ENCODE measurements at regions not wholly inside any gene's neighbourhood (a gene's known extent, or its start where the extent isn't known, plus 50 kb on each side); places are given as distances from the start of the nearest gene placed in this dataset.

DNA sequence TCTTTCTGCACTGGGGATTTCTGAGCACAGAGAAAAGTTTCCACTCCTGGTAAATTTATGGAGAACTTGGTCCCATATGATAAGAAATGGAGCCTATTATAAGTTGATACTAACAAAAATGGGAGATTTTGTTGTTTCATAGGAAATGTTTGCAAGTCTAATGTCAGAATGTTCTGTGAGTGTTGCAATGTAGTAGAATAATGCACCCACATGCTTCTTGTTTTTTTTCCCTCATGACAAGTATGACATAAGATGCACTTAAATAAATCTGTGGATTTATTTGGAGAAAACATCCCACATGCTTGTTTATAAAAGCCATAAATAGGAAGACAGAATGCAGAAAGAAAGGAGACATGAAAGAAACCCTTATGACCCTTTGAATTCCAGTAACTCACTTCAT lies 50.8 kb upstream of the KCNJ6 start:
- Mint-ChIP-seq H3K4me1 (ENCODE audit: low read depth) (no peaks in the 10 kb centered on the region), H3K27ac (no peak overlapping the region)
- no peak for ATAC-seq (replicated peaks in 1 of 2)

GRCh38 chr21:37968744-37969143 lies 52.5 kb upstream of the KCNJ6 start:
- no peaks in the 10 kb centered on the region for H3K9me3 Mint-ChIP-seq
- ATAC-seq (replicated peaks in 1 of 2) (no peak), DNase-seq (no peak)
- no peaks in the 10 kb centered on the region for H3K4me1 Mint-ChIP-seq (ENCODE audit: low read depth)
- H3K27ac Mint-ChIP-seq = no peak overlapping the region
- H3K27me3 Mint-ChIP-seq (ENCODE audit: low read depth) = peaks cover 2% of the 10 kb centered on the region
- no peak overlapping the region for H3K4me3 Mint-ChIP-seq
- no peaks in the 10 kb centered on the region for H3K36me3 Mint-ChIP-seq (ENCODE audit: insufficient read depth in 2 of 2)

More for the DNA sequence above, 50.8 kb upstream of the KCNJ6 start:
- no peak for DNase-seq
- H3K27me3 Mint-ChIP-seq (ENCODE audit: low read depth) = peaks cover 7% of the 10 kb centered on the region
- no peaks in the 10 kb centered on the region for H3K36me3 Mint-ChIP-seq (ENCODE audit: insufficient read depth in 2 of 2)
- no peaks in the 10 kb centered on the region for H3K9me3 Mint-ChIP-seq
- H3K4me3 Mint-ChIP-seq = no peak overlapping the region

GRCh38 chr21:37970548-37970947 lies 54.3 kb upstream of the KCNJ6 start:
- H3K27me3 Mint-ChIP-seq (ENCODE audit: low read depth) = peaks cover 7% of the 10 kb centered on the region
- H3K36me3 Mint-ChIP-seq (ENCODE audit: insufficient read depth in 2 of 2) = no peaks in the 10 kb centered on the region
- H3K4me1 Mint-ChIP-seq (ENCODE audit: low read depth) = no peaks in the 10 kb centered on the region
- ATAC-seq (replicated peaks in 1 of 2) (no peak), DNase-seq (no peak)
- H3K4me3 Mint-ChIP-seq = no peak overlapping the region
- H3K27ac Mint-ChIP-seq = no peak overlapping the region
- no peaks in the 10 kb centered on the region for H3K9me3 Mint-ChIP-seq

DNA sequence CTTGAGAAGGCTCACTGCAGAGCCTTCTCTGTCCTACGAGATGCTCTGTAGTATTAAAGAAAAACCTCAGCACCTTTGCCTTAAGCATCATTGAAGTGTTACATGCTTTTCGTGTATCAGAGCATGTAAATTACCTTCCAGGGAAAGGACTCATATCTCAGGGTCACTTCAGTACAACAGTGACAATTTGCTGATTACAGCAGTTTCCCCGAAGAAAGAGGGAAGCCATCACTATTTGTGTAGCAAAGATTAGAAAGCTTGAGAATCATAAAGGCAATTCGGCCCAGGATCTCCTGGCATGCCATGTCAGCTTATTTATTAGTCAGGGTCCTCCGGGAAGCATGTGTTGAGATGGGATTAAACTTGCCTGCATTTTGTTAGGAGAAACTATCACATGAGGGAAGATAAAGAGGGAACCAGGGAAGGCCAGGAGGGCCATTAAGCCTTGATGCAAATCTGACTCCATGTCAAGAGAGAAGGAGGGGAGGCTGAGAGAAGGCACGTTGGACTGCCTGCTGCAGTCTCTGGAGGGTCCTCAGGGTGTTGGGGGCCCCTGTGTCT lies 55.2 kb upstream of the KCNJ6 start:
- Mint-ChIP-seq H3K9me3 (no peaks in the 10 kb centered on the region), H3K27ac (no peak overlapping the region), H3K36me3 (ENCODE audit: insufficient read depth in 2 of 2) (no peaks in the 10 kb centered on the region), H3K27me3 (ENCODE audit: low read depth) (peaks cover 8% of the 10 kb centered on the region), H3K4me1 (ENCODE audit: low read depth) (no peaks in the 10 kb centered on the region), H3K4me3 (no peak overlapping the region)
- DNase-seq (no peak), ATAC-seq (replicated peaks in 1 of 2) (no peak)

GRCh38 chr21:37974081-37974480 lies 57.8 kb upstream of the KCNJ6 start:
- no peak for DNase-seq
- Mint-ChIP-seq H3K36me3 (ENCODE audit: insufficient read depth in 2 of 2) (no peaks in the 10 kb centered on the region), H3K4me3 (no peak overlapping the region), H3K9me3 (no peaks in the 10 kb centered on the region), H3K4me1 (ENCODE audit: low read depth) (no peaks in the 10 kb centered on the region), H3K27ac (no peak overlapping the region), H3K27me3 (ENCODE audit: low read depth) (peaks cover 8% of the 10 kb centered on the region)
- ATAC-seq (replicated peaks in 1 of 2) = no peak

DNA sequence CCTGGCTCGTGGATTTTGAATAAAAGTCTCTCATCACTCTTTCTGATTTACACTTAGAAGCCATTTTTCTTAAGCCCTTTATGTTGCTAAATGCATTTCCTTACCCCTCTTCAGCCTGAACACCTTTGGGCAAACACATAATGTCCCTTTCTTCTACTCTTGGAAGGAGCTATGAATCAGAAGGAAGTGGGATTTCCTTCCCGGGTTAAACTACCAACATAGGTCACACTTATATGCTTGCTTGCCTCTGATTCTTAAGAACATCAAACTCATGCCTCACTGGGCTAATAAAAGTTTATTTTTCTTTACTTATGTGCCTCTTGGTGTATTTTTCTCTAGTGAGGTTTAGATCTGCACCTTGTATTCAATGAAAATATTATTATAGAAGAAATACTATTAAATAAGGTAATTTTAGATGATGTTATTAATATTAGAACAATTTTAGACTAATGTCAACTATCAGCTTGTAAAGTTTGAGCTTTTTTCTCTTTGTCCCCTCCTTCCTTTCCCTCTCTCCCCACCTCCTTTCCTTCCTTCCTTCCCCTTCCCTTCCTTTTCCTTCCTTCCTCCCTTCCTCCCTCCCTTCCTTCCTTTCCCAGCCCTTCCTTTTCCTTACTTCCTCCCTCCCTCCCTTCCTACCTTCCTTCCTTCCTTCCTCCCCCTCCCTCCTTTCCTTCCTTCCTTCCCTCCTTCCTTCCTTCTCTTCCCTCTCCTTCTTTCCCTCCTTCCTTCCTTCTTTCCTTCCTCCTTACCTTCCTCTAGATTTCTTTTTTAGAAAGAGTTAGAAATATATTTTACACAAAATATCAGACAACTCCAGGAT lies 66.5 kb upstream of the KCNJ6 start:
- H3K9me3 Mint-ChIP-seq = no peaks in the 10 kb centered on the region
- H3K4me3 Mint-ChIP-seq = no peak overlapping the region
- H3K4me1 Mint-ChIP-seq (ENCODE audit: low read depth) = no peaks in the 10 kb centered on the region
- no peaks in the 10 kb centered on the region for H3K36me3 Mint-ChIP-seq (ENCODE audit: insufficient read depth in 2 of 2)
- peaks cover 20% of the 10 kb centered on the region for H3K27me3 Mint-ChIP-seq (ENCODE audit: low read depth)
- no peak overlapping the region for H3K27ac Mint-ChIP-seq
- DNase-seq (no peak), ATAC-seq (replicated peaks in 1 of 2) (no peak)

DNA sequence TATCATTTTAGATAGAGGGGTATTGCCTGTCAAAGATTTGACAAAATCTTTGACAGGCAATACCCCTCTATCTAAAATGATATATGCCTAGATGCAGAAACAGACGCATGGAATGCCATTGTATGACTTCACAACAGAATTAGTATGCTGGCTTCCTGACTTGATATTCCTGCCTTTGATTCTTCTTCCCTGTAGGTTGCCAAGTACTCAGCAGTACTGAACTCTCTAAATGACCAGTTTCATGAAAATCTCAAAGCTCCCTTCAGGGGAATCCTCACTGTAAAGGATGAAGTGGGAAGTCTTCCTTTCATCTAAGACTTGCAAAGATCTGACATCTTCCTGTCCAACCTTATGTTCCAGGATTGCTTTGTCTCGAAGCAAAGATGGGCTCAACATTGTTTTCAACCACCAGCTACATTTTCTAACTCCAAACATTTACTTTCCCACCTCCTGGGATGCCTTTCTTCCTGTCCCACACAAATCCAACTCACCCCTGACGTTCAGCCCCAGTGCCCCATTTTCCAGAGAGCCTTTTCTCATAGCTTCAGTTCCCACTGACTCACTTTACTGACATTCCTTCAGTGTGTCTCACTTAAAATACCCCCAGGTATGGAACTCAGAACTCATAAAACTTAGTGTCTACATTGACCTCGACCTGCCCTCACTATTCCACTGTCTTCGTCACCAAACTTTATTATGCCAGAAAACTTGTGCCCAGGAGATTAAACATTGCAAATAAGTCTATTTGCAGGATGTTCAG lies 67.3 kb upstream of the KCNJ6 start:
- DNase-seq (no peak), ATAC-seq (replicated peaks in 1 of 2) (no peak)
- Mint-ChIP-seq H3K27me3 (ENCODE audit: low read depth) (peaks cover 20% of the 10 kb centered on the region), H3K4me3 (no peak overlapping the region), H3K9me3 (no peaks in the 10 kb centered on the region), H3K4me1 (ENCODE audit: low read depth) (no peaks in the 10 kb centered on the region), H3K36me3 (ENCODE audit: insufficient read depth in 2 of 2) (no peaks in the 10 kb centered on the region), H3K27ac (no peak overlapping the region)

DNA sequence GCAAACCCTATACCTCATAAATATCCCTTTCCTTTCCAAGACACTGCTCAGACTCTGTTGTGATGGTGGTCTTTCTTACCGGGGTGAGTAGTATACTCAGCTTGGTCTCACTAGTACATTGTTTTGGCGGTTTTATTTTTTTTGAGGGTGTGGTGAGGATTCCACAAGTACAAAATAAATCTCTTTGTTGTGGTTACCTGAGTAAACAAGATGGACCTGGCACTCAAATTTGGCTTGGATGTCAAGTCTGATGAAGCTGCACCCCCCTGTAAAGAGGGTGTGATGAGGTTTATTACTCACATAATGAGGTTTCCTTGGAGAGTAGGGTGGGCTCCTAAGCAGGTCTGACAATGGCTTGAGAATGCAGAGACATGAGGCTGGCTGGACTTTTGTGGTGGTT lies 68.2 kb upstream of the KCNJ6 start:
- H3K9me3 Mint-ChIP-seq = no peaks in the 10 kb centered on the region
- peaks cover 20% of the 10 kb centered on the region for H3K27me3 Mint-ChIP-seq (ENCODE audit: low read depth)
- no peak for DNase-seq
- H3K36me3 Mint-ChIP-seq (ENCODE audit: insufficient read depth in 2 of 2) = no peaks in the 10 kb centered on the region
- ATAC-seq (replicated peaks in 1 of 2) = no peak
- H3K4me3 Mint-ChIP-seq = no peak overlapping the region
- no peaks in the 10 kb centered on the region for H3K4me1 Mint-ChIP-seq (ENCODE audit: low read depth)
- no peak overlapping the region for H3K27ac Mint-ChIP-seq

DNA sequence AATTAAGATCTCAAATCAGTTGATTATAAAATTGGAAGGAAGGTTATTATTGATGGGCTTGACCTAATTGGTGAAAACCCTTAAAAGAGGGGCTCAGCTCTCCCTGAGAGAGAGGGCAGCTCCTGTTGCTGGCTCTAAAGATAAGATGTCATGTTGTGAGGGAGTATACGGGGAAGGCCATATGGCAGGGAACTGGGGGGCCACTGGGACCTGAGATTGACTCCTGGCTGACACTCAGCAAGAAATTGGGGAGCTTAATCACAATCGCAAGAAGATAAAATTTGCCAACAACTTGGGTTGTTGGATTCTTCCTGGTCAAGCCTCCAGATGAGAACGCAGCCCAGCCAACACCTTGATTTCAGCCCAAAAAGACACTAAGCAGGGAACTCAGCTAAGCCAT lies 69.7 kb upstream of the KCNJ6 start:
- Mint-ChIP-seq H3K9me3 (no peaks in the 10 kb centered on the region), H3K27ac (no peak overlapping the region), H3K4me3 (no peak overlapping the region), H3K36me3 (ENCODE audit: insufficient read depth in 2 of 2) (no peaks in the 10 kb centered on the region), H3K4me1 (ENCODE audit: low read depth) (no peaks in the 10 kb centered on the region), H3K27me3 (ENCODE audit: low read depth) (peaks cover 22% of the 10 kb centered on the region)
- DNase-seq (no peak), ATAC-seq (replicated peaks in 1 of 2) (no peak)

- no peaks in the 10 kb centered on the region for H3K9me3 Mint-ChIP-seq
- no peak overlapping the region for H3K27ac Mint-ChIP-seq
- H3K36me3 Mint-ChIP-seq (ENCODE audit: insufficient read depth in 2 of 2) = no peaks in the 10 kb centered on the region
Observed at GRCh38 chr21:37986751-37987399, 70.6 kb upstream of the KCNJ6 start.

DNA sequence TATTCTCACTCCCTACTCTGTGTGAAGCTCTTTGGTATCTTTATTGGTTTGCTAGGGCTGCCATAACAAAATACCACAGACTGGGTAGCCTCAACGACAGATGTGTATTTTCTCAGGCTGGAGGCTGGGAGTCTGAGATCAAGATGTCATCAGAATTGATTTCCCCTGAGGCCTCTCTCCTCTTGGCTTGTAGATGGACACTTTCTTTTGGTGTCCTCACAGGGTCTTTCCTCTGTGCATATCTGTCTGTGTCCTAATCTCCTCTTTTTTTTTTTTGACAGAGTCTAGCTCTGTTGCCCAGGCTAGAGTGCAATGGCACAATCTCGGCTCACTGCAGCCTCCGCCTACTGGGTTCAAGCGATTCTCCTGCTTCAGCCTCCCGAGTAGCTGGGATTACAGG lies 71.4 kb upstream of the KCNJ6 start:
- Mint-ChIP-seq H3K27me3 (ENCODE audit: low read depth) (peaks cover 28% of the 10 kb centered on the region), H3K4me1 (ENCODE audit: low read depth) (no peaks in the 10 kb centered on the region), H3K36me3 (ENCODE audit: insufficient read depth in 2 of 2) (no peaks in the 10 kb centered on the region), H3K9me3 (no peaks in the 10 kb centered on the region), H3K4me3 (no peak overlapping the region), H3K27ac (no peak overlapping the region)
- DNase-seq (no peak), ATAC-seq (replicated peaks in 1 of 2) (no peak)

More at GRCh38 chr21:37986751-37987399, 70.6 kb upstream of the KCNJ6 start:
- H3K4me3 Mint-ChIP-seq = no peak overlapping the region
- ATAC-seq (replicated peaks in 1 of 2) (no peak), DNase-seq (no peak)
- peaks cover 25% of the 10 kb centered on the region for H3K27me3 Mint-ChIP-seq (ENCODE audit: low read depth)
- no peaks in the 10 kb centered on the region for H3K4me1 Mint-ChIP-seq (ENCODE audit: low read depth)

DNA sequence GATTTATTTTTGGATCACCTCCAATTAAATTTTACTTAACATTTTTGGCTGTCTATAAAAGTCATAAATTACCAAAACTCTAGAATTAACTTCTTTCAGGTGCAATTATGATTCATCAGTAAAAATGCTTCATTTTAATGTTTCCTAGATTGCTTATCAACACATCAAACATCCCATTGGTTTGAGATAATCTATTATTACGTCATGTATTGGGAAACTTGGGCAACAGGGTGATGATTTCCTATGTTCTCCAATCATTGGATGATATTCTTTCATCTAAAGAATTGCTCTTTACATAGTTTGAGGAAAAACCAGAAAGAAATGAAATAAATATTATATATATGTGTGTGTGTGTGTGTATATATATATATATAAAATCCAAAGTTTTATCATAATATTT lies 76.8 kb upstream of the KCNJ6 start:
- DNase-seq = no peak
- Mint-ChIP-seq H3K36me3 (ENCODE audit: insufficient read depth in 2 of 2) (no peaks in the 10 kb centered on the region), H3K27ac (no peak overlapping the region), H3K4me1 (ENCODE audit: low read depth) (no peaks in the 10 kb centered on the region), H3K9me3 (no peaks in the 10 kb centered on the region), H3K4me3 (no peak overlapping the region), H3K27me3 (ENCODE audit: low read depth) (peaks cover 14% of the 10 kb centered on the region)
- ATAC-seq (replicated peaks in 1 of 2) = no peak

DNA sequence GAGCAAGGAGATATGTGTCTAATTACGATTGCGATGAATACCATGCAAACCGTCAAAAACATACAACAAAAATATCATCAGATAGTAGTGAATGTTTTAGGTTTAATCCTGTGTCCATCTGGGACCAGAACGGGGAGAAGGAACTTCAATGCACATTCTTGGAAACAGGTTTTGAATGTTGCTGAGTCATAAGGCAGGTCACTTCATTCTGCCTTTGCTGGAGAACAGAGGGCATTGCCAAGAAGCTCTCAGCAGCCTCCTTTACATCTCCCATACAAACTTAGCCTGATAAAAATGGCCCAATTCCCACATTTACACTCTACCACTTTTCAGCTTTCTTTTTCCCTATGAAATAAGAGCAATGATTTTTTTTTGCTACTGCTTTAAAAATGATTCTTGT lies 78.0 kb upstream of the KCNJ6 start:
- H3K27ac Mint-ChIP-seq = no peak overlapping the region

More for the DNA sequence above, 78.0 kb upstream of the KCNJ6 start:
- Mint-ChIP-seq H3K9me3 (no peaks in the 10 kb centered on the region), H3K36me3 (ENCODE audit: insufficient read depth in 2 of 2) (no peaks in the 10 kb centered on the region), H3K4me3 (no peak overlapping the region), H3K27me3 (ENCODE audit: low read depth) (peaks cover 14% of the 10 kb centered on the region), H3K4me1 (ENCODE audit: low read depth) (no peaks in the 10 kb centered on the region)
- ATAC-seq (replicated peaks in 1 of 2) = no peak
- no peak for DNase-seq
